ENCODE measurements at regions not wholly inside any gene's neighbourhood (a gene's known extent, or its start where the extent isn't known, plus 50 kb on each side); places are given as distances from the start of the nearest gene placed in this dataset.

DNA sequence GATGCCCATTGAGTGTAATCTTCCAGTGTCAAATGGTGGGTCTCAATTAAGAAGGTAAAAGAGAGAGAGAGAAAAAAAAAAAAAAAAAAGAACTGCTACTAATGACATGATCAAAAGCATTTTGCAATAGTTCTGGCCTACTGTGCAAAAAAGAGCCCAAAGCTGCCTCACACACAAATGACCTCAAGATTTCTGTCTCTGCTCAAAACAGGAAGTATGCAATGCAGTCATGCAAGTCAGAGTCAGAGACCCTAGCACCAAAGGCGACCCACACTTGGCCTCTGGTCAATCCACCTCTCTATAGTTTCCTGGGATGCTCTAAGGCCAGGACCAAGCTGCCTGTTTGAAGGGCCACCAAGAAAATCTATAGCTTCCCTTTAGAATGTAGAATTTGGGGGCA is 323.5 kb downstream of the VPS13C start:
- no peak for DNase-seq

DNA sequence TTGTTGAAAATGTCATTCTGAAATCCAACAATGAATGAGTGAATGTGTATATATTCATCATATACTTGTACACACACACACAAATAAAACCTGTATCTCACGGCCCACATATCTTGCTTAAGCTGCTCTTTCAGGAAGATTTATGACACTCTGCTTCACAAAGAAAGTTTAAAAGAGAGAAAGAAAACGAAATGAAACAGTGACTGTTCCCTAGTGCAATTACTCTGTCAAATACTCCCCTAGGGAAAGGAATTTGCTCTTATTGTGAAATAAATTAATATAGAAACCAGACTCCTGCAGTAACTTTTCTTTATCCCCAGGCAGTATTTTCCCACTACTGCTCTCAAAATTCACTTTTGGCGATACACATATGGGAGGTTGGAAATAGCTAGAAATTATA is 329.1 kb downstream of the VPS13C start:
- DNase-seq, result no peak

DNA sequence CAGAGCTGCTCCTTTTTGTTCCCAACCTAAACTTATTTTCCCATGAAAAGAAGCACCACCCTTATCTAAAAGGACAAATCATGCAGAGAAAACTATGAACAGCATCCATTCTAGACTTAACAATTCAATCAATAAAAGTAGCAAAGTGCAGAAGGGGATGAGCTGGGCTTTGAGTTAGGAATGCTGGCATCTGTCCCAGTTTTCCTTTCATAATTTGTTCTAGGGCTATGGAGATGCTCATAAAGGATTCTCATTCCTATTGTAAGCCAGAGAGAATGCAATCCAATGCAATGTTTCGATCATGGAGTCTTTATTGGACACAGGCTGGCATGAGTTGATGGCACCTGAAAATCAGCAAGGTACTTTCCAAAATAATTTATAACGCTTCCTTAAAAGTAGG is 330.6 kb downstream of the VPS13C start:
- DNase-seq, result no peak

DNA sequence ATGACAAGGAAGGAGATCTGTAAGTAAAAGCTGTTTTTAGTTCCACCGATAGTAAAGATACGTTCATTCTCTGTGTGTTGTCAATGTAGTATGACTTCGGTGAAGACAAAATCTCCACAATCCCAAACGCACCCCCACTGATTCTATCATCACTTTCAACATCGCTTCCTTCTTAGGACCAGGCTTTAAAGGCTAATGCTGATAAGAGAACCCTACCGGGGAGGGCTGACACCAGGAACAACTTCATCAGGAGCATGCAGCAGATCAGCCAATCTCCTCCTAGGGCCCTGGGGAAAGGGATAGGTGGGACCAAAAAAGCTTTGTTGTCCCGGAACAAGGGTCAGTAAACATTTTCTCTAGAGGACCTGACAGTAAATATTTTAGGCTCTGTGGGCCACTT is 334.1 kb downstream of the VPS13C start:
- DNase-seq, result no peak

DNA sequence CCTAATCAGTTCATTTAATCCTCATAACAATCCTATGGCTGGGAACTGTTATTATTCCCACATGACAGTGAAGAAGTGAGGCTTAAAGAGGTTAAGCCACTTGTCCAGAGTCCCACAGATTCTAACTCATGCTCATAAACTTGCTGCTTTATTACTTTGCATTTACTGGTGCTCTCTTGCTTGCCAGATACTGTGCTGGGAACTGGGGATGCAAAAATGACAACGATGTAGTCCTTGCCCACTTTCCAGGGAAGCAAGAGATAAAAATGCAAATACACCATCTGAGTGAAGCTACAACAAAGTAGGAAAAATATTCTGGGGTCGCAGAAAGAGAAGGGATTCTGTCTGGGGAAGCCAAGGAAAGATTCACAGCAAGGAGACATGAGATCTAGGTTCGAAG is 335.0 kb downstream of the VPS13C start:
- no peak for DNase-seq

DNA sequence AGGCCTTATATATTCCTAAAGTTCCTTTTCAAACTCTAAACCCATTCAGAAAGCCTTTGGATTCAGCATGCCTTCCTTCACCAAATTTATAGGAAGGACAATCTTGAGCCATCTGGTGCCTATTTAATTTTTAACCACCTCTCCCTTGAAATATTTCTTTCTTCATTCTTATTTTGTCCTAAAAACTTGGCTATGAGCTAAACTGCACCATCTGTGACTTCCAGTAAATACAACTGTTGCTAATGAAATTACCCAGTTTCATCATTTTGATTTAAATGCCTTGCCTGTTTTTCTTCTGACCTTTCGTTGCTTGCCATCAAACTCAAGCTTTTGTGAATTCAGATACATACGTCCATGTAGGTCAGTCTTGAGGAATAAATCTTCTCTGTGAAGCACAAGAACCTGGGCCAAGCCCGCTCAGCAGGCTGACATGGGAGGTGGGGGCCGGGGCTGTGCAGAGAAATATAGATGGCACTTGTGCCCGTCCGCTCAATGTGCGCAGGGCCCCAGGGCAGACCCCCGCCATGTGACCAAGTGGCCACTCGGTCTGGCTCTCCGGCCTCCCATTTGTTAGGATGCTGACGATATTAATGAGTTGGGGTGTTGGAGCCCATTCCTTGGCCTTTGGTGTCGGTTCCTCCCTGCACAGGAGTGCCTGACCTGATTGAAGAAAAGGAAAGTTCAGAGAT is 335.9 kb downstream of the VPS13C start:
- DNase-seq, result no peak

DNA sequence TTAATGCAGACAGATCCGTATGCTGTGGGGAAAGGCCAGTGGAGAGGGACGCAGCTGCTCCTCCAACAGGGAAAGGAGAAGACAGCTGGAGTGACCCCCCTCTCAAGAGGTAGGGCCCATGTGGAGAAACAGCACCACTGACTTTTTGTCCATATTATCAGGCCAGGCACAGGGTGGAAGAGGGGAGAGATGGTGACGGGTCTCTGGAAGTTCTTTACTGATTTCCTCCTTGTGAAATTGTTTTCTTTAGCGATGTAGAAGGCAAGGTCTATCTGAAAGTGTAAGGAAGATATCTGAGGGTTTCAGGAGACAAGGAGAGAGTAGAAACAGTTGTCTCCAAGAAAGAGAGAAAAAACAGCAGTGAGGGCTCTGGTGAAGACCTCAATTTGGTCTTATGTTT is 338.8 kb downstream of the VPS13C start:
- DNase-seq, result no peak

DNA sequence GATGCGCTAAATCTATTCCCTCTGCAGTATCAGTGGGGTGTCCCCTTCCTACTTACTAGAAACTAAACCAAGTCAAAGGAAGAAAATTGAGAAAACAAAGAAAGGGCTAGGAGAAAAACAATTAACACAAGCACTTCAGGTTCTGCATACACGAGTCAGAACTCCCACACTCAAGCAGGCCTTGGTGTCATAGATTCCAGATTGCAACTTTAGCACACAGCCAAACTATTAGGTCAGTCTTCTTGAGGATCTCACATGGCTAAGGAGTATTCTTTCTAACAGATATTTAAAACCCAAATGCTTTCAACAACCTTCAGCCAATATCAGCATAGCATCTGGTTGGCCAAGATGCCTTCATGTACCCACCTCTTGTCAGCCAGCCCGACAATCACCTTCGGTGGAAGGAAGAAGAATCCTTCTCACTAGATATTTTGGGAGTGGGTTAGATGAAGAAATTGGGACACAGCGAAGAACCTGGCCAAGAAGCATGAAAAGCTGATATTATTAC is 340.0 kb downstream of the VPS13C start:
- no peak for DNase-seq

DNA sequence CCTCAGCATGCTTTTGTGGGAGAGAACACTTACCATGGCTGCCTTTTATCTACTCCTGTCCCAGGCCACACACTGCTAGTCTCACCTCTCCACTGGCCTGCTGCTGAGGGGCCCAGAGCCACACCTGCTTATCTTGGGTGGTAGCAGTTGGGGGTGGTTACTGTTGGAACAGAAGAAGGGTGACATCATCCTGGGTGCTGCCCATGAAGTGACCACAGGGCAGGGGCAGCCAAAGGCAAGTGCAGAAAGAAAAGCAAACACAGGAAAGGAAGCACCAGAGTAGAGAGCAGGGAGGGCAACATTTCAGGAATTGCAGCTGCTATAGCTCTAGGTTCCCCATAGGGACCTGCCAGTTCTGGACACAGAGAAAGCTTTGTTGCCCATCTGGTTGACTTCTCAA is 345.2 kb downstream of the VPS13C start:
- DNase-seq, result no peak

DNA sequence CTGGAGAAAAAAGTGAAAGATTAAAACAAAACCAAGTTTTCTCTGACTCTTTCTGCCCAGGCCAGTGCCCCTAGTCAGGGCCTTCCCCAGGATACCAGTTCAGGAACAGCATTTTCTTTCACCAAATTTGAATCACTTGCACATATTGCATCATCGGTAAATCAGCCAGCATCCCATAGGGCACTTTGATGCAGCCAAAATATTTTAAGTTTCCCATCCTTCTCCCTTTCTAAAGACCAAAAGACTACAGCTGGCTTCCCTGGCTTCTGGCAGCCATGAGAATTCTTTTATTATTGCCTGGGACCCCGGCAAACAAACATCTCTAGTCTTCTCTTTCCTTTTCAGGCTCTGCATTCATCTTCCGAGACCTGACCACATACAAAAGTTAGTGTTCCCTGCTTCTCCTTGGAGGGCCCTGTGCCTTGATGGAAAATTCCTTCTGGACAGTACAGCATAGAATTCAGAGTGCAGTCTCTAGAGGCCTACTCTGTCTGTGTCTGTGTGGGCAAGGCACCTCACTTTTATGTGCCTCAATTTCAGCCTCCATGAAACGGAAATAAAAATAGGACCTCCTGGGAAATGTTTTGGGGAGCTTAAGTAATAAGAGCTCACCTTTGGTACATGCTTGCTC is 348.0 kb downstream of the VPS13C start:
- no peak for DNase-seq

DNA sequence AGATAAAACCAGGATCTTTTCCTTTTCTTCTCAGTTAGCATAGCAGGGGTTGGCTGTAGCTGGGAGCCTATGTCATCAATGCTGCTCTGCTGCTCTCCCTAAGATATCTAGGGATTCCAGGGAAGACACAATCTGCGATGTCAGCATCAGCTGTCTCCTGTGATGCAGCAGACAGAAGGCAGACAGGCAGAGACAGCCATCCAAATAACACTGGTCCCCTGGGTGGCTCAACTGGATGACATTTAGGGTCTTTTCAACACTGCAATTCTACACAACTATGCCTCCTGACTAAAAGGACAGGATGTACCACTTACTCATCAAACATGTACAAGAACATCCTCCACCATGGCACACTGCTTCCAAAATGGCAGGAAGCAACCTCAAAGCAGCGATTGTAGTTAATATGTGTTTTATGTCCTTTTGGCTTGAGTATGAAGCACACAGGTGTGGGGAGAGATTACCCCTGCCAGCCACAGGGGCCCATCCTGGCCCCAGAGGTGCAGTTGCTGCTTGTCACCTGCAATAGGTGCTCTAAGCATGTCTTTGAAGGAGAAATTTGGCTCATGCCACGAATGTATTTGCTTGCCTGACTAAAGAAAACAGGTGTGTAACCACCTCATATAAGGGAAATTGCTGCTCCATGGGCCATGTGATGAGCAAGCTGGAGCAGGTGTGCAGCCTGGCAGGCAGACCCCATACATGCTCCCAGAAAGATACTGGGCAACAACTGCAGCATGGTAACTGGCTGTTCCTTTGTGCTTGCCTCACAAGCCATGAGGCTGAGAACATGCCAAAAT is 357.8 kb downstream of the VPS13C start:
- no peak for DNase-seq

DNA sequence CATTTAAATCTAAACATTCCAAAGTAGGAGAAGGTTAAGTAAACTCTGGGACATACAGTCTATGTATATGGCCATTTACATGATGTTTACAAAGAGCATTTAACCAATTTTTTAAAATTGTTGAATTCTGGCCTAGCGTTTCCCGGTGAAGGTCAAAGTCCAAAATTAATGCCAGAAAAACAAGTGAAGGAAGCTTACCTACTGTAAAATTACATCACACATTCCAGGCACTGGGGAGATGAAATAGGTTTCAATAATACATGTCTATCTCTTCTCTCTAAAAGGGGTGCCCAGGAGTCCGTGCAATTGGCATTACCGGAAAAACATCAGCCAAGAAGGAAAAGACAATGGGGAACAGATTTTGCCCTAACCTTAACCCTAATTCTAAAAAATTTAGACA is 358.8 kb downstream of the VPS13C start:
- no peak for DNase-seq

DNA sequence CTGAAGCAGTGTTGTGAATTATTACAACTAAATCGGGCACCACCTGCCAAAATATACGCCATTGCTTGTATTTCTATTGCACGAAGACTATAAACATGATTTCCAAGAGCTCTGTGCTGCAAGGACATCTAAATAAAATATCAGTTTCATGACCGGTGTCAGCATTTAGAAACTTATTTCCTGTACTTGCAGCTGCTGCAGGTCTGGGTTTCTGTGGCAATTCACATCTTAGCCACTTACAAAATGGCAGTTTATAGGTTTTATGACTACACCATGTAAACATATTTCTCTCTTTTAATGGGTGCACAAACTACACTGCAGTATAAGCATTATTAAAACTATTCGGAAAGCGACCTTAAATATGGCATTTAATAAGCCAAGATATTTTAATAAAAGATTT is 359.4 kb downstream of the VPS13C start:
- no peak for DNase-seq

DNA sequence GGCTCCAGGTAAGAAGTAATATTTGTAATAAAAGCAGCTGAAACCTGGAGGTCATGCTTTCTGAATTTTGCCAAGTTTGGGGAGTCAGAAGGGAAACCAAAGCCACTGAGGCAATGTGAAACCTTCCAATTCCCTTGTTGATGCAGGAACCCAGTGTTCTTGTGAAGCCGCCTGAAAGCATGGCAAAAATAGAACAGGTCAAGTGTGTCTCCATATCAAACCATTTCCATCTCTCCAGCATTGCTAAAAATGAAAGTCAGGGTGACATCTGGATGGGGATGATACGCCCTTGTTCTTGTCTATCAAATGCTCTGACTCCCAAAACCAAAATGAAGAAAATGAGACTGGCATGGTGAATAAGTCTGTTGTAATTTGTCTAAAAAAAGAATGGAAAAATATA is 362.5 kb downstream of the VPS13C start:
- no peak for DNase-seq

DNA sequence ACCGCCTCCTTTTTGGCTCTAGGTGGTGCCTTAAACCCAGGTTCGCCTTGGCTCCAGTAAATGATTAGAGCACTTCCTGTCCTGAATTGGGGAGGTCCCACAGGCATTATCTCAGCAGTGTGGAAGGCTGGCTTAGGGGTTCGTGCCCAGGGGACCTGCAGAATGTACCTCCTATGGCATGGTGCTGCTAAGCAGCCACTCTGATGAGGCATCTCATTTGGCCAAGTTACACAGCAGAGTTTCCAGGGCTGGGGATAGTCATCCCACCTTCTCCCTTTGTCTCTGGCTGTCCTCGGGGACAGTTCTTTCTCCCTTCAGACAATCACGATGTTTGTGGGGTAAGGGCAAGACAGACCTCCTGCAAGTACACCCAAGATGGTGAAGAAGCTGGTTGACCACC is 371.2 kb downstream of the VPS13C start:
- no peak for DNase-seq

DNA sequence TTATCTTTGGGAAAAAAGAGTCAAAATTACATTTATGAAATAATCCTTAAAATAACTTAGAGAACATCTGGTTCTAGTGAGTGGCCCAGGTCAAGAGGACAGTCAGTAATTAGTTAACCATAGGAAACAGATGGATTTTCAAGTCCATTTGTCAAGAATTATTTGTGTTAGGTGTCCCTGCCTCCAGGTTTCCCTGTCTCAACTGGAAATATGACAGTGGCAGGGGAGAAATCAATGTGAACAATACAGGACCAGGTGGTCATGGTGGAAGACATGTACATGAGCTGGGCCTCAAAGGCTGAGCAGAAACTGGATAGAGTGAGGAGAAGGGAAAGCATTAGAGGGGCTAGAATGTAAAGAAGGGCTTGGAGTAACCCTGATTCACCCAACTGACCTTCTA is 372.6 kb downstream of the VPS13C start:
- no peak for DNase-seq

DNA sequence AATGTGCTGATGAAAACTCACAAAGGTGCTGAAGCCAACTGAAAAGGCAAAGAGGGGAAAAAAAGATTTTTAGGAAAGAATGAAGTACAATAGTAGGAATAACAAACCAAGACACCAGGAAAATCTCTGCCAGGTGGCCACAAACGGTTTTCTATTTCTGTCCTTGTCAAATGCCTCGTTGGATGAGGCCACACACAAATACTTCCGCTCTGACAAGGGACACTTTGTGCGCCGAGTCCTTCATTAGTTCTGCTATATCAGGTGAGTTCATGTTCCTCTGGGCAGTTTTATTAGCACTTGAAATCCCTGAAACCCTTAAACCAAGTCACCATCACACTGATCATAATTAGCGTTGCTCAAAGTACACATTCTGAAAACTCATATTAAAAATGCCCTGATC is 373.1 kb downstream of the VPS13C start:
- DNase-seq, result no peak

DNA sequence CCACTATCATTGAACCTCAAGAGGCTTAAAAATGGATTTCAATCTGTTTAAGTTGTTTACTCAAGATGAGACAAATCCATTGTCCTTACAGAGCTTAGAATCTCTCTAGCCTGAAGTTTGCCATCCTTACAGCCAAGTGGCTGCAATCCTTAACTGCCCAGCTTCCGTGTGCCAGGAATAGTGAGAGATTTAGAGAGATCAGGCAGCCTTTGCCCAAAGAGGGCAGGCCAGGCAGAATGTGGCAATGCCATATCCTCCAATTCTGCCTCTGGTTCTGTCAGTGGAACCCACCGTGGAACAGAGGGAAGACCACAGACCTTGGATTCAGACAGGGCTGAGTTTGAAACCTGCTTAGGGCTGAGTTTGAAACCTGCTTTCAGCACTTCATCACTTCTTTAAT is 374.3 kb downstream of the VPS13C start:
- no peak for DNase-seq

DNA sequence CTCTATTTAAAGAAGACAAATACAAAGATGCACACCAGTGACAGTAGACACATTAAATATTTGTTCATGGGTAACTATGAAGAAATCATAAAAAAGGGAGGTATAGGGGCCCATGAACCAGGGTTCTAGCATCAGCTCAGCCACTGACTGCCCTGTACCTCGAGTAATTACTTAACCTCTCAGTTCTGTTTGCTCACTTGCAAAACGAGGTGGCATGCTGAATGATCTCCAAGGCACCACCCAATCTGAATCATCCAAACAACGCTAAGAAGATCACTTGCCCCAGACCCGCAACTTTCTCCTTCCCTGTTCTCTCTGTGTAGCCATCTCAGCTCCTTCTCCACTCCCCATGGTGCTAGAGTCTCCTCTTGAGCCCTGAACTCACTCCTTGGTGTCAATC is 374.7 kb downstream of the VPS13C start:
- no peak for DNase-seq

DNA sequence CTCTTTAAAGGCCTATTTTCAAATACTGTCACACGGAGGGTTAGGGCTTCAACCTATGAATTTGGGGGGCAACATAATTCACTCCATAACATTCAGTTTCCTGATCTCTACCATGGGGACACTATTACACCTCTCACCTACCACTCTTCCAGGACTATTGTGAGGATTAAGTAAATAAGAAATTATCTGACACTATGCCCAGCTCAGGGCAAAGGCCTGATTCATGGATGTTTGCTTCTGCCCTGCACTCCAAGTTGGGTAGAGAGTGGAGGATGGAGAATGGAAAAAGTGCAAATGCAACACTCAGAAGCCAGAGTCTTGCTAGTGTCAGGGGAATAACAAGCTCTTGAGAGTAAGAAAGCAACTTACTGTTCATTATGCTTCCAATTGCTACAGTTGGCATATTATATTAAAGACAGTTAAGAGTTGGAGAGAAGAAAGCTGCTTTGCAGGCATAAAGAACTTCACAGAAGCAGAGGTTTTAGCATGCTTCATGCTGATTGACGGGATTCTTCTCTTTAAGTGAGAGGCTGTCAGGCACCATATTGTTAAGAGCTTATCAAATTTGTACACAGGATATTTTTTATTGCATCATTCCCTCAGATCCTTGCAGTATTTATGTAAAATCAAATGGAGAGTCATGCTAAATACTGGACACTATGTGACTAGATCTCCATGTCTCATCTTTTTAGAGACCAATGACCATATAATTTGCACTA is 375.3 kb downstream of the VPS13C start:
- no peak for DNase-seq

DNA sequence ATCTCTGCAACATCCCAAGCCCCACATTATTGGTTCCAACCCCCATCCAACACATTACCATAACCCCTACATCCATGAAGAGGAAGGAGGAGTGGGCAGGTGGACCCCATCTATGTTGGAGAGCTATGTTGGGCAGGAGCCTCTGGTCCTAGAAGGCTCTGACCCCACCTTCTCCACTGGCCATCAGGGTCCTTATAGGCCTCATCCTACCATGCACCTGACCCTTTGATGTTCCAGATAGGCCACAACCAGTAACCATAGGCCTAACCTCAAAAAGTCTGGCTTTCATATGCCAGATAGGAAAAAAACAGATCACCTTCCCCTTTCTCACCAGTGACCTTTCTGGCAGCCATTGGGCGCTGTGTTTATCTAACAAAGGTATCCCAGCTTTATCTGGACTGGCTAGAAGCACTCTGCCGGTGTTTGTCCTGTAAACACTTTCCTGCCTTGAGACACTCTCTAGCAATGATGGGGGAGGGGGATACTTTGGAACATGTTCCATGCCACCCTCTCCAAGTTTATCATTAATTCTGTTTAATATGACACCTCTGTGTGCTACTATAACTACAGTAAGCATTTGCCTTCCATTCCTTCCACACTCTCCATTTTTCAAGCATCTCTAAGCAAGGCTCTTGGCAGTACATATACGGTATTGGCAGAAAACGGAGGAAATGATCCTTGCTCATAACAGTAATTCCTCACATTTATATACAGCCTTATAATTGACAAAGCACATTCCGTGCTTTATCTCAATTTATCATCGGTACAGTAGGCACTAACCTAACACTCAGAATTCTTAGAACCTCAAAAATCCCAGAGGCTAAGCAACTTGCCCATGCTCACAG is 377.1 kb downstream of the VPS13C start:
- no peak for DNase-seq

DNA sequence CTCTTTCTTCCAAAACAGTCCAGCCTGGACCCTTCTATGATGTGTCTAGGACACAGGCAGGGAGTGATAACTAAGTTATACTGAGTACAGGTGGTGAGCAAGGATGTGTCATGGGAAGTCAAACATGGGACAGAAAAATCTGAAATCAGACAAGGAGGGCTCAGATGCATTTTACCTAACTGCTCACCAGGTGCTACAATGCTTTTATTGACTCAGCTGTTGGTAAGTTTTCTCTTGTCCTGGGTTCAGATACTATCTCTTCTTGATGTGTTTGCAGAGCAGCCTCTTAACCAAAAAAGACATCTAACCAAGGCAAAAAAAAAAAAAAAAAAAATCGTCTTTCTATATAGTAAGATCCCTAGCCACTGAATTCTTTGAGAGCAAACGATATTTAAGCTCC is 378.6 kb downstream of the VPS13C start:
- no peak for DNase-seq

DNA sequence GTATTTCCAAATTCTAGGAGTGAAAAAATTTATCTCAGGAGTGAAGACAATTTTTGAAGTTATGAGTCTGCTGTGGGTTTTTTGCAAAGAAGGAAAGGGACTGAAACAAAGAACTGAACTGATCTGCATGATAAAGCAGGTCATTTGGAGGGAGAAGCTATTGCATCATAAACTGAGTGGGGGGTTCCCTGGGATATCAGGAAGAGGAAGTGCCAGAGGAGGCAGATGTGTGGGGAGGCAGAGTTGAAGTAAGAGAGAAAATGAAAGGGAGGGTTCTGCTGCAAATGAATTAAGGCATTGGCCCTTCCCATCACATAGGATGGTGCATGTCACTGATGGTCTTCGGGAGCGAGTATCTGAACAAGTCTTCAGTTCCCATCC is 379.2 kb downstream of the VPS13C start:
- DNase-seq, result no peak

Data from CD4-positive, alpha-beta T cell treated with Interleukin-21 for 1 hour (primary cell).